ENCODE measurements at regions not wholly inside any gene's neighbourhood (a gene's known extent, or its start where the extent isn't known, plus 50 kb on each side); places are given as distances from the start of the nearest gene placed in this dataset.

- no peak overlapping the region for H3K4me3 Mint-ChIP-seq (ENCODE audit: unreplicated experiment)
- peaks cover 8% of the 10 kb centered on the region for H3K4me1 Mint-ChIP-seq (ENCODE audit: low read depth)
- peaks cover 3% of the 10 kb centered on the region for H3K9me3 Mint-ChIP-seq (ENCODE audit: low read depth)
- DNase-seq (ENCODE audit: low spot score) = no peak
- H3K27ac Mint-ChIP-seq (ENCODE audit: unreplicated experiment) = no peak overlapping the region
- H3K36me3 Mint-ChIP-seq (ENCODE audit: low read depth) = no peaks in the 10 kb centered on the region
- no peaks in the 10 kb centered on the region for H3K27me3 Mint-ChIP-seq (ENCODE audit: low read depth)
- TF ChIP-seq CTCF (IDR thresholded peaks at IDR 0.05) = no peak
Measured at GRCh38 chrX:20499763-20500162, 233.1 kb upstream of the RPS6KA3 start.

GRCh38 chrX:20498851-20499635, 232.3 kb upstream of the RPS6KA3 start:
- TF ChIP-seq CTCF (IDR thresholded peaks at IDR 0.05) = no peak
- Mint-ChIP-seq H3K4me1 (ENCODE audit: low read depth) (peaks cover 8% of the 10 kb centered on the region), H3K27me3 (ENCODE audit: low read depth) (no peaks in the 10 kb centered on the region), H3K9me3 (ENCODE audit: low read depth) (peaks cover 1% of the 10 kb centered on the region), H3K36me3 (ENCODE audit: low read depth) (no peaks in the 10 kb centered on the region), H3K4me3 (ENCODE audit: unreplicated experiment) (no peak overlapping the region), H3K27ac (ENCODE audit: unreplicated experiment) (no peak overlapping the region)
- DNase-seq (ENCODE audit: low spot score) = no peak

- H3K36me3 Mint-ChIP-seq (ENCODE audit: low read depth) = no peaks in the 10 kb centered on the region
- no peaks in the 10 kb centered on the region for H3K9me3 Mint-ChIP-seq (ENCODE audit: low read depth)
- DNase-seq (ENCODE audit: low spot score) = no peak
- peaks cover 8% of the 10 kb centered on the region for H3K4me1 Mint-ChIP-seq (ENCODE audit: low read depth)
- no peaks in the 10 kb centered on the region for H3K27me3 Mint-ChIP-seq (ENCODE audit: low read depth)
- TF ChIP-seq CTCF (IDR thresholded peaks at IDR 0.05) = no peak
- H3K27ac Mint-ChIP-seq (ENCODE audit: unreplicated experiment) = no peak overlapping the region
- H3K4me3 Mint-ChIP-seq (ENCODE audit: unreplicated experiment) = no peak overlapping the region
Measured at GRCh38 chrX:20495575-20495974, 228.9 kb upstream of the RPS6KA3 start.

GRCh38 chrX:20488473-20488872, 221.8 kb upstream of the RPS6KA3 start:
- Mint-ChIP-seq H3K36me3 (ENCODE audit: low read depth) (no peaks in the 10 kb centered on the region), H3K27me3 (ENCODE audit: low read depth) (no peaks in the 10 kb centered on the region), H3K4me1 (ENCODE audit: low read depth) (peaks cover 9% of the 10 kb centered on the region), H3K4me3 (ENCODE audit: unreplicated experiment) (no peak overlapping the region), H3K9me3 (ENCODE audit: low read depth) (peaks cover 4% of the 10 kb centered on the region), H3K27ac (ENCODE audit: unreplicated experiment) (no peak overlapping the region)
- TF ChIP-seq CTCF (IDR thresholded peaks at IDR 0.05) = no peak
- DNase-seq (ENCODE audit: low spot score) = no peak

GRCh38 chrX:20487227-20487626, 220.5 kb upstream of the RPS6KA3 start:
- no peak overlapping the region for H3K27ac Mint-ChIP-seq (ENCODE audit: unreplicated experiment)
- no peak for DNase-seq (ENCODE audit: low spot score)
- peaks cover 8% of the 10 kb centered on the region for H3K9me3 Mint-ChIP-seq (ENCODE audit: low read depth)
- no peak for TF ChIP-seq CTCF (IDR thresholded peaks at IDR 0.05)
- no peaks in the 10 kb centered on the region for H3K27me3 Mint-ChIP-seq (ENCODE audit: low read depth)
- no peaks in the 10 kb centered on the region for H3K36me3 Mint-ChIP-seq (ENCODE audit: low read depth)
- peaks cover 9% of the 10 kb centered on the region for H3K4me1 Mint-ChIP-seq (ENCODE audit: low read depth)
- no peak overlapping the region for H3K4me3 Mint-ChIP-seq (ENCODE audit: unreplicated experiment)
